ENCODE measurements at regions not wholly inside any gene's neighbourhood (a gene's known extent, or its start where the extent isn't known, plus 50 kb on each side); places are given as distances from the start of the nearest gene placed in this dataset.
"Not testable (repeated sequence)": the region's sequence is repeated elsewhere in the genome, so short reads cannot be mapped to it uniquely, and the experiment has no call there.

DNA sequence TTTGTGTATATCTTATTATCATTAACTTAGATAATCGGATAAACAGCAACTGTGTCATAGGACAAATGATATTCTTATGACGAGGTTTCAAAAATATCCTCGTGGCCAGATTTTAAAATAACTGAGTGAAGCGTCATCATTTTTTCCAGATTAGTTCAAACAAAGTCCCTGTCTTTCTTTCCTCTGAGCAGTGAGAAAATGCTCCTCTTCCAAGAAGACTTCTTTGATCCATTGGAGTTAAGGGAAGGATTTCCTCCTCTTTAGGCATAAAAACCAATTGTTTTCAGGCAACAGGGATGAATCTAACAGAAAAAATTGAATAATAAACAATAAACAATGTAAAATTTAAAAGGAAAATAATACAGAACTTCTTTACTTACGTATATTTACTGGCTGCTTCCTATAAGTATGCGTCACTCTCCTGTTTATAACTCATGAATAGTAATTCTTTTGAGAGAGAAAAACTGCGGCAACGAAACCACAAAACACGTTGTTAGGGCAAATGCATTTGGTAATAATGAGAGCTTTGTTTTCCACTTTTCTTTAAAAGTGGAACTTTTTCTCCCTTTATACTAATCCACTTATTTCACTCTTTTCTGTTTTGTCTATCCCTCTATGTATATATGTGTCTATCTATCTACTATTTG, 419.4 kb upstream of the ONECUT1 start:
- H3K9ac ChIP-seq (ENCODE audit: low read length) = no peak overlapping the region
- H3K4me3 ChIP-seq (ENCODE audit: low read length) = no peak overlapping the region
- no peak for DNase-seq (ENCODE audit: low read depth)
- no peaks in the 10 kb centered on the region for H3K4me1 ChIP-seq (ENCODE audit: control insufficient read depth, insufficient read depth, low read length)
- H3K9me3 ChIP-seq (ENCODE audit: control insufficient read depth, low read length) = no peaks in the 10 kb centered on the region
- H3K36me3 ChIP-seq (ENCODE audit: control insufficient read depth, insufficient read depth, low read length, severe bottlenecking) = no peaks in the 10 kb centered on the region
- peaks cover 2% of the 10 kb centered on the region for H3K27me3 ChIP-seq (replicated peaks; ENCODE audit: control insufficient read depth, insufficient read depth, low read length)

DNA sequence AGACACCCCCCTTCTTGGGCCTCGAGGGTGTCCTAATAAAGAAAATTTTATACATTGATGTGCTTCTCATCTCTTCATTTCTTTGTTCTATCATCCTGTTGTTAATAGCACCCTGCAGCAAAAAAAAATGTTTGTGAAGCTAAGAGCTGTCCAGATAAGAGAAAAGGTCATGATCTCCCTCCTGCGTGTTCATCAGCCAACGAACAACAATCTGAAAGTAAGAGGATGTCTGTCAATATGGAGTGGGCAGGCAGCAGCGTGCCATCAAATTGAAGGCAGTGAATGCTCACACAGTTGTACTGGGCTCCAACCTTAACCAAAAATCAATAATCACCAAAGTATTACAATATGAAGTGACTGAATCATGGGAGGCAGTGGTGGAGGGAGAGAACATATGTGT, 418.6 kb upstream of the ONECUT1 start:
- Histone ChIP-seq H3K9me3 (ENCODE audit: control insufficient read depth, low read length) (no peaks in the 10 kb centered on the region), H3K9ac (ENCODE audit: low read length) (no peak overlapping the region), H3K4me1 (ENCODE audit: control insufficient read depth, insufficient read depth, low read length) (no peaks in the 10 kb centered on the region), H3K4me3 (ENCODE audit: low read length) (no peak overlapping the region), H3K36me3 (ENCODE audit: control insufficient read depth, insufficient read depth, low read length, severe bottlenecking) (no peaks in the 10 kb centered on the region), H3K27me3 (replicated peaks; ENCODE audit: control insufficient read depth, insufficient read depth, low read length) (peaks cover 2% of the 10 kb centered on the region)
- DNase-seq (ENCODE audit: low read depth) = no peak

DNA sequence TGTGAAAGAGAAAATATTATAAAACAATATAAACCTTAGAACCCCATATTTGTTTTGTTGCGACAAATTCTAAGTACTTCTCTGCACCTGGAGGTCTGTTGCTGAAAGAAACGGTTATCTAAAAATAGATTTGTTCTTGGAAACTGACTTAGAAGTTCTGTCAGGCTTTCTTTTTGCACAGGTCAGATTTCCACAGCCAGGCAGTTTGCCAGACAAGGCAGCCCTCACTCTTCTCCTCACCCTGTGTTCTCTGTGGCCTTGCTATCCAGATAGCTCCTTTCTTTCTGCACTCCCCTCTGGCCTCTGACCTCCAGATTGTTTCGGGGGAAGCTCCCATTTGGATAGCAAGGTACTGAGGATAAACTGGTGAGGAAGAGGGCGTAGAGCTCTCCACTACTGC, 413.3 kb upstream of the ONECUT1 start:
- H3K36me3 ChIP-seq (ENCODE audit: control insufficient read depth, insufficient read depth, low read length, severe bottlenecking) = no peaks in the 10 kb centered on the region
- no peak for DNase-seq (ENCODE audit: low read depth)
- H3K27me3 ChIP-seq (replicated peaks; ENCODE audit: control insufficient read depth, insufficient read depth, low read length) = peaks cover 7% of the 10 kb centered on the region
- H3K4me3 ChIP-seq (ENCODE audit: low read length) = no peak overlapping the region
- H3K4me1 ChIP-seq (ENCODE audit: control insufficient read depth, insufficient read depth, low read length) = no peaks in the 10 kb centered on the region
- no peaks in the 10 kb centered on the region for H3K9me3 ChIP-seq (ENCODE audit: control insufficient read depth, low read length)
- H3K9ac ChIP-seq (ENCODE audit: low read length) = no peak overlapping the region

DNA sequence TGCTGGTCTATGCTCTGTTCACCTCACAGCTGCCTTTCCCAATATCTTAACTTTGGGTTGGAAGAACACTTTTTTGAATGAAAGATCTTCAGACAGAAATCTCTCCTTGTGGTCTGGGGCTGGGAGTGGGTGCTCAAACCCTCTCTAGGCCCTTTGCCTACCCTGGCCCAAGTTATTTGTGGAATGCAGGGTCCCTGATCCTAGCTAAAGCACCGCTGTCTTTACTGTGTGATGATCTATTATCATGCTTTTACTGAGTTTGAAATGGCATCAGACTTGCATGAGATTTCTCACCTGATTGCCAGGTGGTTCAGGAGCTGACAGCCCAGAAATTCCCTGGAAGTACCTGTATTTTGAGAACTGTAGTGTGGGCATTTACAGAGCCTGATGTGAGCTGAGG, 412.7 kb upstream of the ONECUT1 start:
- Histone ChIP-seq H3K4me1 (ENCODE audit: control insufficient read depth, insufficient read depth, low read length) (no peaks in the 10 kb centered on the region), H3K36me3 (ENCODE audit: control insufficient read depth, insufficient read depth, low read length, severe bottlenecking) (no peaks in the 10 kb centered on the region), H3K9me3 (ENCODE audit: control insufficient read depth, low read length) (no peaks in the 10 kb centered on the region), H3K4me3 (ENCODE audit: low read length) (no peak overlapping the region), H3K27me3 (replicated peaks; ENCODE audit: control insufficient read depth, insufficient read depth, low read length) (peaks cover 13% of the 10 kb centered on the region), H3K9ac (ENCODE audit: low read length) (no peak overlapping the region)
- no peak for DNase-seq (ENCODE audit: low read depth)

DNA sequence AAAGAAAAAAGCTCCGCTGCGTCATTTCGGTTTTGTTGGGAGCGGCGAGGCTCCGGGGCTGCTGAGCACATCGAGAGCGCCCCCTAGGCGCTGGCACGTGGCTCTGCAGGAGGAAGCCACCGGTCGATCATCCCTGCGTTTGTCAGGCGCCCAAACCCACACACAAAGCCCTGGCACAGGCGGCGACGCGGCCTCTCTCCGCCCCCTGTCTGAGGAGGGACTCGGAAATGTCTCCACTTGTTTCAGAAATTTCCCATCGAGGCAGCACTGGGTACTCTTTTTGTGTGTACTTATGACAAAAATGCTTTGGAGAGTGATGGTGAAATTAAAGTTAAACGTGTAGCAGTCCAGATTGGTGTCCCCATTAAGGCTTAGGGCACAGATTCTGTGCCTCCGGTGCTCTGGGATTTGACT, 407.3 kb upstream of the ONECUT1 start:
- Histone ChIP-seq H3K4me1 (ENCODE audit: control insufficient read depth, insufficient read depth, low read length) (no peaks in the 10 kb centered on the region), H3K4me3 (ENCODE audit: low read length) (no peak overlapping the region), H3K27me3 (replicated peaks; ENCODE audit: control insufficient read depth, insufficient read depth, low read length) (peaks cover 23% of the 10 kb centered on the region), H3K9me3 (ENCODE audit: control insufficient read depth, low read length) (no peaks in the 10 kb centered on the region), H3K36me3 (ENCODE audit: control insufficient read depth, insufficient read depth, low read length, severe bottlenecking) (no peaks in the 10 kb centered on the region), H3K9ac (ENCODE audit: low read length) (no peak overlapping the region)
- DNase-seq (ENCODE audit: low read depth) = peak; percentile 69

DNA sequence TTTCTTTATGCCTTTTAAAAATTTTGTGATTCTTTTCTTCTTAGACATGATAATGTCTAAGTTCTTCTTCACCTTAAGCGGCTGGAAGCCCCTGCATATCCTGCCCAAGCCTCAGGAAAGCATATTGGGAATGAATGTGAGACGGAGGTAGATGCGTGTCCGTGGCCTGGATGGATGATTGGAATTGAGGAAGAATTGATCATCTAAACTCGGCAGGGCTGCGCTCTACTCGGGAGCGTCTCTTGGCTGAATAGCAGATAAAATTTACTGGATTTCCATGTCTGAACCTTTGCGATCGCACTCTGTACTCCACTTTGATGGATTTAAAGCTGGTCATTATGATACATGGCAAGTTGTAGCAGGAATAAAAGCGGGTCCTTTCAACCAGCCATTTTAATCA, 406.7 kb upstream of the ONECUT1 start:
- Histone ChIP-seq H3K27me3 (replicated peaks; ENCODE audit: control insufficient read depth, insufficient read depth, low read length) (peaks cover 23% of the 10 kb centered on the region), H3K9ac (ENCODE audit: low read length) (no peak overlapping the region), H3K36me3 (ENCODE audit: control insufficient read depth, insufficient read depth, low read length, severe bottlenecking) (no peaks in the 10 kb centered on the region), H3K4me3 (ENCODE audit: low read length) (peak overlapping the region; percentile 18), H3K4me1 (ENCODE audit: control insufficient read depth, insufficient read depth, low read length) (no peaks in the 10 kb centered on the region), H3K9me3 (ENCODE audit: control insufficient read depth, low read length) (no peaks in the 10 kb centered on the region)
- DNase-seq (ENCODE audit: low read depth) = no peak

DNA sequence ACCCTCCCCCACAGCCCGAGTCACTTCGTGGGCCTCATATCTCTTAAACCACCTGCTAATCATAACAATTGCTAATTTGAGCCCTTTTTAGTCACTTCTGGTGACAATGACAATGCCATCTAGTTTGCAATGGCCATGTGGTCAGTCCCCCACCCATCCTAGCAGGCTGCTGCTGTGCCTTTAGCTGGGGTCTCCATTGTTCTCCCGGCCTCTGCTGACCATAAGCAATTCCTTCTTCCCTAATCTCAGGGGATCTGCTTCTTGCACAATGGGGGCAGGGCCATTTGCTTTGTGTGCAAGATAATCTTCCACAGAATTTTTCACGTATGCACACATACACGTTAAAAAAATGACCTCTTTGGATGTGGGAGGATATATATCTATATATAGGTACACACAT, 406.1 kb upstream of the ONECUT1 start:
- H3K36me3 ChIP-seq (ENCODE audit: control insufficient read depth, insufficient read depth, low read length, severe bottlenecking) = no peaks in the 10 kb centered on the region
- peaks cover 23% of the 10 kb centered on the region for H3K27me3 ChIP-seq (replicated peaks; ENCODE audit: control insufficient read depth, insufficient read depth, low read length)
- no peak overlapping the region for H3K9ac ChIP-seq (ENCODE audit: low read length)
- no peaks in the 10 kb centered on the region for H3K4me1 ChIP-seq (ENCODE audit: control insufficient read depth, insufficient read depth, low read length)
- no peaks in the 10 kb centered on the region for H3K9me3 ChIP-seq (ENCODE audit: control insufficient read depth, low read length)
- no peak for DNase-seq (ENCODE audit: low read depth)
- no peak overlapping the region for H3K4me3 ChIP-seq (ENCODE audit: low read length)

DNA sequence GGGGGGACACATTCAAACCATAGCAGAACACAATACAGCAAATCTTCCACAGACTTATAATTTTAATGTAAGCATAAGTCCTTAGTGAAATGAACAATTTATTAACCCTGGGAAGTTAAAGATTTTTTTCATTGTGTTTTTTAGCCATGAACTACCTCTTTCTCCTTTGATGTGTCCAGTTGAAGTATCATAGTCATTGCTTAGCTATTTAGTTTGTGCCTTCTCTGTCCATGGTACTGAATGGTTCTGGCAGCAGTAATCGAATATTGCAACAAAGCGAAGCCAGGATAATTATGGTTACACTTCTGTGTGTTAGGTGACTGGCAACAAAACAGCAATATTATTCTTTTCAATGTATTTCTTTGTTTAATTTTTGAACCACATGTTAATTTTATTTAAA, 403.0 kb upstream of the ONECUT1 start:
- Histone ChIP-seq H3K27me3 (replicated peaks; ENCODE audit: control insufficient read depth, insufficient read depth, low read length) (peaks cover 13% of the 10 kb centered on the region), H3K4me3 (ENCODE audit: low read length) (no peak overlapping the region), H3K9ac (ENCODE audit: low read length) (no peak overlapping the region), H3K4me1 (ENCODE audit: control insufficient read depth, insufficient read depth, low read length) (no peaks in the 10 kb centered on the region), H3K9me3 (ENCODE audit: control insufficient read depth, low read length) (no peaks in the 10 kb centered on the region), H3K36me3 (ENCODE audit: control insufficient read depth, insufficient read depth, low read length, severe bottlenecking) (no peaks in the 10 kb centered on the region)
- DNase-seq (ENCODE audit: low read depth) = peak; percentile 13

DNA sequence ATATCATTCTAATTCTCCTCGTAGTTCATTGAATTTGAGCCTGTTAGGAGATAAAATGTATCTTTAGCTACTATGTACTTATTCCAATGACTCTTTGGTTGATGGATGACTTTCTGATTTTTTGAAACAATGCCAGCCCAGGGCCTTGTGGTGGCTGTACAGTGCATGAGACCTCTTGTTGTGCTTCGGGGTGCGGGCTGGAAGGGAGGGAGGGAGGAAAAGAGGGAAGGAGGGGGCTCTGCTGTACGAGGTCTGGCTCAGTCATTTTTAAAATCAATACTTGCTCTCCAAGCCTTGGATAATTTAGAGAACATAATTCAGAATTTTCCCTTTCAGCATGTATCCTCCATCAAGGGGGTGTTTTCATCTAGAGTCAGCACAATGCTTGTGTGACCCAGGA, 399.7 kb upstream of the ONECUT1 start:
- H3K36me3 ChIP-seq (ENCODE audit: control insufficient read depth, insufficient read depth, low read length, severe bottlenecking) = no peaks in the 10 kb centered on the region
- DNase-seq (ENCODE audit: low read depth) = no peak
- no peaks in the 10 kb centered on the region for H3K27me3 ChIP-seq (replicated peaks; ENCODE audit: control insufficient read depth, insufficient read depth, low read length)
- H3K9me3 ChIP-seq (ENCODE audit: control insufficient read depth, low read length) = no peaks in the 10 kb centered on the region
- H3K4me1 ChIP-seq (ENCODE audit: control insufficient read depth, insufficient read depth, low read length) = no peaks in the 10 kb centered on the region
- no peak overlapping the region for H3K9ac ChIP-seq (ENCODE audit: low read length)
- H3K4me3 ChIP-seq (ENCODE audit: low read length) = no peak overlapping the region

DNA sequence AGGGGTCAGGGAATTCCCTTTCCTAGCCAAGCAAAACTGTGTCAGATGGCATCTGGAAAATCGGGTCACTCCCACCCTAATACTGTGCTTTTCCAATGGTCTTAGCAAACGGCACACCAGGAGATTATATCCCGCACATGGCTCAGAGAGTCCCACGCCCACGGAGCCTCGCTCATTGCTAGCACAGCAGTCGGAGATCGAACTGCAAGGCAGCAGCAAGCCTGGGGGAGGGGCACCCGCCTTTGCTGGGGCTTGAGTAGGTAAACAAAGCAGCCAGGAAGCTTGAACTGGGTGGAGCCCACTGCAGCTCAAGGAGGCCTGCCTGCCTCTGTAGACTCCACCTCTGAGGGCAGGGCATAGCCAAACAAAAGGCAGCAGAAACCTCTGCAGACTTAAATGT, 393.3 kb upstream of the ONECUT1 start:
- not testable (repeated sequence) for H3K4me1 ChIP-seq (ENCODE audit: control insufficient read depth, insufficient read depth, low read length); H3K36me3 ChIP-seq (ENCODE audit: control insufficient read depth, insufficient read depth, low read length, severe bottlenecking); H3K4me3 ChIP-seq (ENCODE audit: low read length); H3K9me3 ChIP-seq (ENCODE audit: control insufficient read depth, low read length); H3K9ac ChIP-seq (ENCODE audit: low read length); DNase-seq (ENCODE audit: low read depth); H3K27me3 ChIP-seq (replicated peaks; ENCODE audit: control insufficient read depth, insufficient read depth, low read length)

DNA sequence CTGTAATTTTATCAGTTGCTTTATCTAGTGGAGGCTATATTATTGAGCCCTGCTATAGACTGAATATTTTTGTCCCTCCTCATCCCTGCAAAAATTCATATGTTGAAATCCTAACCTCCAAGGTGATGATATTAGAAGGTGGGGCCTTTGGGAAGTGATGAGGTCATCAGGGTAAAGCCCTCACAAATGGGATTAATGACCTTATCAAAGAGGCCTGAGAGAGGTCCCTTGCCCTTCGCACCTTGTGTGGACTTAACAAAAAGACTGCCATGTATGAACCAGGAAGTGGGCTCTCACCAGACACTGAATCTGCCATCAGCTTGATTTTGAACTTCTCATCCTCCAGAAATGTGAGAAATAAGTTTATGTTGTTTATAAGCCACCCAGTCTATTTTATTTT, 381.4 kb upstream of the ONECUT1 start:
- DNase-seq (ENCODE audit: low read depth) = no peak
- H3K9me3 ChIP-seq (ENCODE audit: control insufficient read depth, low read length) = no peaks in the 10 kb centered on the region
- H3K36me3 ChIP-seq (ENCODE audit: control insufficient read depth, insufficient read depth, low read length, severe bottlenecking) = no peaks in the 10 kb centered on the region
- H3K27me3 ChIP-seq (replicated peaks; ENCODE audit: control insufficient read depth, insufficient read depth, low read length) = no peaks in the 10 kb centered on the region
- H3K9ac ChIP-seq (ENCODE audit: low read length) = no peak overlapping the region
- no peak overlapping the region for H3K4me3 ChIP-seq (ENCODE audit: low read length)
- no peaks in the 10 kb centered on the region for H3K4me1 ChIP-seq (ENCODE audit: control insufficient read depth, insufficient read depth, low read length)

DNA sequence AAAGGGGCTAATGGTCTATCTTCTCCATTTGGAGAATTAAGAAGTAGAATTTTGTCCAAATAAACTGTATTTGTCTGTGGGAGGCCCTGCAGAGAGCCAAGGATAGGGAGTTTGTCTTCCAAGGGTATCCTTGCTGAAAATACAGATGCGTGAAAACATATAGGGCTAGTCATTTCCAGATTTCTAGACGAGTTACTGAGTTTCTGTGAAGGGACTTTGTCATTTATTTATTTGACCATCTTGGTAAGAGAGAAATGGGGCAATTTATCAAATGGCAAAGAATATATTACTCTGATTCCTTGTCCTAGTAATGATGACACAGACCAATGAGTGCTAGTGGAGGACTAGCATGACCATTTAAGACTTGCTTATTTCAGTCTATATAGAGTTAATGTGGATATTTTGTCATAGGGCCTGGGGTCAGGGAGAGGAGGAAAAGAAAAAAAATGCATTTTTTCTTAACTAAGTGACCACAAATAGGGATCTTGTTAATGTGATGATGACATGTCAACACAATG, 376.6 kb upstream of the ONECUT1 start:
- no peak for DNase-seq (ENCODE audit: low read depth)
- Histone ChIP-seq H3K9me3 (ENCODE audit: control insufficient read depth, low read length) (no peaks in the 10 kb centered on the region), H3K9ac (ENCODE audit: low read length) (no peak overlapping the region), H3K27me3 (replicated peaks; ENCODE audit: control insufficient read depth, insufficient read depth, low read length) (no peaks in the 10 kb centered on the region), H3K4me3 (ENCODE audit: low read length) (no peak overlapping the region), H3K4me1 (ENCODE audit: control insufficient read depth, insufficient read depth, low read length) (no peaks in the 10 kb centered on the region), H3K36me3 (ENCODE audit: control insufficient read depth, insufficient read depth, low read length, severe bottlenecking) (no peaks in the 10 kb centered on the region)

Measured in adipocyte (in vitro differentiated cells).